SK-N-SH treated with all-trans-retinoic acid at 6 μM for 48 hours (cell line): ENCODE measurements at regions not wholly inside any gene's neighbourhood (a gene's known extent, or its start where the extent isn't known, plus 50 kb on each side); places are given as distances from the start of the nearest gene placed in this dataset.
"Not testable (repeated sequence)": the region's sequence is repeated elsewhere in the genome, so short reads cannot be mapped to it uniquely, and the experiment has no call there.

Source experiments
- ATAC-seq: fragments of 200-7000 bp; cut with Tn5 transposase; 3 replicates; pipeline ENCODE4 v1.9.1; 2020; ENCODE audit warnings: mild to moderate bottlenecking, moderate library complexity
- BACH2 ChIP-seq: fragments of 250-450 bp; sonication (Bioruptor Pico); IDR thresholded peaks from 2 replicates; pipeline ENCODE4 v1.9.0; 2021; ENCODE audit warnings: mild to moderate bottlenecking, borderline replicate concordance
- CREB5 ChIP-seq: fragments of 250-450 bp; sonication (Bioruptor Pico); IDR thresholded peaks from 2 replicates; pipeline ENCODE4 v1.5.1; 2020; ENCODE audit warnings: low read depth, mild to moderate bottlenecking, moderate library complexity
- CSDC2 ChIP-seq: fragments of 250-450 bp; sonication (Bioruptor Pico); IDR thresholded peaks from 2 replicates; pipeline ENCODE4 v1.5.0; 2020; ENCODE audit warnings: mild to moderate bottlenecking, moderate library complexity
- ESRRG ChIP-seq: fragments of 250-450 bp; sonication (Bioruptor Pico); IDR thresholded peaks from 2 replicates; pipeline ENCODE4 v1.6.1; 2021; ENCODE audit warnings: mild to moderate bottlenecking
- GLIS3 ChIP-seq: fragments of 250-450 bp; sonication (Bioruptor Pico); IDR thresholded peaks from 2 replicates; pipeline ENCODE4 v1.5.0; 2020; ENCODE audit warnings: mild to moderate bottlenecking, moderate library complexity
- ISL1 ChIP-seq: fragments of 250-450 bp; sonication (Bioruptor Pico); IDR thresholded peaks from 2 replicates; pipeline ENCODE4 v2.1.2; 2022; ENCODE audit warnings: mild to moderate bottlenecking, moderate library complexity
- OSR1 ChIP-seq: fragments of 250-450 bp; sonication (Bioruptor Pico); IDR thresholded peaks from 2 replicates; pipeline ENCODE4 v1.8.0; 2022; ENCODE audit warnings: moderate library complexity, mild to moderate bottlenecking, inconsistent platforms
- PATZ1 ChIP-seq: fragments of 250-450 bp; sonication (Bioruptor Pico); IDR thresholded peaks from 2 replicates; pipeline ENCODE4 v1.8.0; 2020; ENCODE audit warnings: mild to moderate bottlenecking, moderate library complexity, borderline replicate concordance
- POU6F1 ChIP-seq: fragments of 250-450 bp; sonication (Bioruptor Pico); IDR thresholded peaks from 2 replicates; pipeline ENCODE4 v1.8.0; 2021; ENCODE audit warnings: low read depth, mild to moderate bottlenecking, moderate library complexity, borderline replicate concordance
- PPARA ChIP-seq: fragments of 250-450 bp; sonication (Bioruptor Pico); IDR thresholded peaks from 2 replicates; pipeline ENCODE4 v1.5.0; 2020; ENCODE audit warnings: mild to moderate bottlenecking, borderline replicate concordance
- RARB ChIP-seq: fragments of 250-450 bp; sonication (Bioruptor Pico); IDR thresholded peaks from 2 replicates; pipeline ENCODE4 v1.8.0; 2021; ENCODE audit warnings: mild to moderate bottlenecking, moderate library complexity
- SNAI2 ChIP-seq: fragments of 250-450 bp; sonication (Bioruptor Pico); IDR thresholded peaks from 2 replicates; pipeline ENCODE4 v1.5.0; 2020; ENCODE audit warnings: mild to moderate bottlenecking, moderate library complexity
- TCF4 ChIP-seq: fragments of 250-450 bp; sonication (Bioruptor Pico); IDR thresholded peaks from 2 replicates; pipeline ENCODE4 v1.8.0; 2021; ENCODE audit warnings: mild to moderate bottlenecking, moderate library complexity, borderline replicate concordance
- TOX ChIP-seq: fragments of 250-450 bp; sonication (Bioruptor Pico); IDR thresholded peaks from 2 replicates; pipeline ENCODE4 v1.8.0; 2021; ENCODE audit warnings: mild to moderate bottlenecking, moderate library complexity, borderline replicate concordance
- TSHZ2 ChIP-seq: fragments of 250-450 bp; sonication (Bioruptor Pico); IDR thresholded peaks from 2 replicates; pipeline ENCODE4 v1.5.0; 2020; ENCODE audit warnings: mild to moderate bottlenecking, moderate library complexity
- ZC3H10 ChIP-seq: fragments of 250-450 bp; sonication (Bioruptor Pico); IDR thresholded peaks from 2 replicates; pipeline ENCODE4 v1.5.1; 2021; ENCODE audit warnings: mild to moderate bottlenecking, moderate library complexity
- ZFP3 ChIP-seq: fragments of 250-450 bp; sonication (Bioruptor Pico); IDR thresholded peaks from 2 replicates; pipeline ENCODE4 v1.5.0; 2020; ENCODE audit warnings: mild to moderate bottlenecking, moderate library complexity
- ZFP30 ChIP-seq: fragments of 450-650 bp; formaldehyde crosslinking; IDR thresholded peaks from 2 replicates; pipeline ENCODE4 v1.5.0; 2022; ENCODE audit warnings: mild to moderate bottlenecking, moderate library complexity
- ZNF565 ChIP-seq: fragments of 450-650 bp; formaldehyde crosslinking; conservative IDR thresholded peaks from 2 replicates; pipeline ENCODE4 v1.5.0; 2020; ENCODE audit warnings: low read depth, mild to moderate bottlenecking, moderate library complexity
- ZNF70 ChIP-seq: fragments of 450-650 bp; formaldehyde crosslinking; IDR thresholded peaks from 2 replicates; pipeline ENCODE4 v1.5.0; 2020; ENCODE audit warnings: mild to moderate bottlenecking, moderate library complexity
- ZNF8 ChIP-seq: fragments of 450-650 bp; formaldehyde crosslinking; IDR thresholded peaks from 2 replicates; pipeline ENCODE4 v1.5.0; 2020; ENCODE audit warnings: mild to moderate bottlenecking, moderate library complexity

GRCh38 chr7:19557726-19558465 is 150.9 kb downstream of the POLR1F start:
- TF ChIP-seq ZFP30 (CRISPR knock-in tag) (no peak), CSDC2 (CRISPR knock-in tag) (no peak), TCF4 (CRISPR knock-in tag) (no peak), SNAI2 (CRISPR knock-in tag) (no peak), POU6F1 (CRISPR knock-in tag) (no peak), PPARA (CRISPR knock-in tag) (no peak), ZFP3 (CRISPR knock-in tag) (no peak), ISL1 (CRISPR knock-in tag) (no peak), RARB (CRISPR knock-in tag) (no peak), ESRRG (no peak), ZNF70 (no peak), TOX (CRISPR knock-in tag) (no peak), PATZ1 (CRISPR knock-in tag) (no peak), CREB5 (CRISPR knock-in tag) (no peak)
- no peak for ATAC-seq

- no peak for ATAC-seq
- no peak for TF ChIP-seq TSHZ2 (CRISPR knock-in tag)
- TF ChIP-seq OSR1 (CRISPR knock-in tag): no peak
- TF ChIP-seq PPARA (CRISPR knock-in tag): no peak
- TF ChIP-seq ZFP3 (CRISPR knock-in tag): no peak
- no peak for TF ChIP-seq PATZ1 (CRISPR knock-in tag)
- no peak for TF ChIP-seq BACH2 (CRISPR knock-in tag)
- TF ChIP-seq ZC3H10 (CRISPR knock-in tag): no peak
- no peak for TF ChIP-seq GLIS3 (CRISPR knock-in tag)
Measured at GRCh38 chr7:19554581-19554980, 154.3 kb downstream of the POLR1F start.

DNA sequence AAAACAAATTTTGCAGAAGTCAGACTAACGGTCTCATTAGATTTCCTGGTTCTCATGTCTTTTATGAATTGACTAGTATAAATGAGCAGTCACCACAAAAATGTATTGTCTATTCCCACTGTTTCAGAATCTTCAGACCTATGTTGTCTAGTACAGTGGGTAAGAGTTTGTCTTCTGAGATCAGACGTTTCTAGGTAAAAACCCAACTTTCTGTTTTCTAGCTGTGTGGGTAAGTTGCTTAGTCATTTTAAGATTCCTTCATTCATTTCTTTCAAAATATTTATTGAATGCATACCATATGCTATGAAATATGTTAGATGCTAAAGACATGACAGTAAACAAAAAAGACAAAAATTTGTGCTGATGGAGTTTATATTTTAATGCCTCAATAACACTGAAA is 156.3 kb downstream of the POLR1F start:
- no peak for TF ChIP-seq ZNF70
- no peak for TF ChIP-seq ESRRG
- no peak for TF ChIP-seq ZFP3 (CRISPR knock-in tag)
- TF ChIP-seq BACH2 (CRISPR knock-in tag): no peak
- TF ChIP-seq POU6F1 (CRISPR knock-in tag): no peak
- TF ChIP-seq CSDC2 (CRISPR knock-in tag): no peak
- no peak for TF ChIP-seq SNAI2 (CRISPR knock-in tag)
- TF ChIP-seq PATZ1 (CRISPR knock-in tag): no peak
- TF ChIP-seq ZNF8 (CRISPR knock-in tag): no peak
- no peak for TF ChIP-seq TCF4 (CRISPR knock-in tag)
- no peak for TF ChIP-seq ISL1 (CRISPR knock-in tag)
- TF ChIP-seq ZNF565 (CRISPR knock-in tag): no peak
- ATAC-seq: no peak

DNA sequence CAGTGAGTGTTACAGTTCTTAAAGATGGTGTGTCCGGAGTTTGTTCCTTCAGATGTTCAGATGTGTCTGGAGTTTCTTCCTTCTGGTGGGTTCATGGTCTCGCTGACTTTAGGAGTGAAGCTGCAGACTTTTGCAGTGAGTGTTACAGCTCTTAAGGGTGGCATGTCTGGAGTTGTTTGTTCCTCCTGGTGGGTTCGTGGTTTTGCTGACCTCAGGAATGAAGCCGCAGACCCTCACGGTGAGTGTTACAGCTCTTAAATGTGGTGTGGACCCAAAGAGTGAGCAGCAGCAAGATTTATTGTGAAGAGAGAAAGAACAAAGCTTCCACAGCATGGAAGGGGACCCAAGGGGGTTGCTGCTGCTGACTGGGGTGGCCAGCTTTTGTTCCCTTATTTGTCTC is 159.6 kb downstream of the POLR1F start:
- ATAC-seq: not testable (repeated sequence)
